HepG2 (cell line): ENCODE measurements at regions not wholly inside any gene's neighbourhood (a gene's known extent, or its start where the extent isn't known, plus 50 kb on each side); places are given as distances from the start of the nearest gene placed in this dataset.

Experiments used
- ATAC-seq: fragments of 200-7000 bp; cut with Tn5 transposase; 3 replicates; pipeline ENCODE4 v1.9.1; 2020; ENCODE audit warnings: mild to moderate bottlenecking, moderate library complexity
- BruUV-seq: library from RNA; stranded (reverse); fragments of 400-500 nt; replicated peaks from 2 replicates; lab custom pipeline; 2021; lab: Mats Ljungman, UMichigan
- CTCF ChIA-PET: fragments of 300-600 bp; formaldehyde crosslinking; extraction: SDS; loops from one replicate; lab custom pipeline; 2021; ENCODE audit warnings: low total read pairs, inconsistent platforms, low intra/inter-chr PET ratio; lab: Yijun Ruan, JAX
- POLR2A ChIA-PET: fragments of 350-600 bp; sonication (Branson Sonifier 250); formaldehyde crosslinking; loops from one replicate; lab custom pipeline; 2020; ENCODE audit warnings: antibody characterized with exemption, inconsistent platforms; lab: Yijun Ruan, JAX
- DNase-seq: peaks from one replicate; pipeline ENCODE4 v3.0.0-alpha.2; 2015; ENCODE audit warnings: low spot score
- FAIRE-seq: peaks from 3 replicates; lab custom pipeline; 2011; peaks lifted over from hg19 to GRCh38; lab: Jason Lieb, UNC
- H2AFZ ChIP-seq: one replicate; pipeline ENCODE4 v1.6.1; 2011; ENCODE audit warnings: low read length, inconsistent platforms
- H3K27ac ChIP-seq: fragments of 300-600 bp; 3 replicates; pipeline ENCODE4 v1.8.0; 2011; ENCODE audit warnings: mixed run types, mild to moderate bottlenecking, mixed read lengths, low read length, inconsistent platforms; ENCODE audit not compliant: insufficient read depth; ENCODE audit errors: extremely low read length
- H3K27me3 ChIP-seq, 2 experiments: fragments of 200-600 bp in 1 of 2; 2 replicates in 1 of 2; 3 replicates in 1 of 2; pipeline versions ENCODE4 v1.6.0 to v1.8.0; 2011; ENCODE audit warnings: low read length in 2 of 2, mild to moderate bottlenecking in 2 of 2, moderate library complexity in 2 of 2, inconsistent platforms in 1 of 2; ENCODE audit not compliant: insufficient read depth in 2 of 2, control insufficient read depth in 1 of 2
- H3K36me3 ChIP-seq, 2 experiments: fragments of 200-600 bp in 1 of 2; replicated peaks in 1 of 2; 2 replicates in 1 of 2; 3 replicates in 1 of 2; pipeline versions ENCODE4 v1.5.1 to v1.8.0; 2011; ENCODE audit warnings: low read length in 2 of 2, inconsistent platforms in 1 of 2; ENCODE audit not compliant: insufficient read depth in 2 of 2, control insufficient read depth in 1 of 2
- H3K4me1 ChIP-seq: 2 replicates; pipeline ENCODE4 v1.5.1; 2012; ENCODE audit warnings: low read length, inconsistent platforms; ENCODE audit not compliant: insufficient read depth
- H3K4me2 ChIP-seq: 2 replicates; pipeline ENCODE4 v1.6.0; 2011; ENCODE audit warnings: low read depth, low read length, inconsistent platforms
- H3K4me3 ChIP-seq, 3 experiments: fragments of 200-600 bp in 1 of 3; sonication (generic), shearing (Covaris generic) in 1 of 3; replicated peaks in 1 of 3; 2 replicates each; pipeline ENCODE4 v1.5.1; 2011 to 2016; ENCODE audit warnings: low read length in 3 of 3, inconsistent platforms in 2 of 3, low read depth in 2 of 3, mild to moderate bottlenecking in 2 of 3, control low read depth in 1 of 3, mixed read lengths in 1 of 3; ENCODE audit not compliant: insufficient read depth in 1 of 3
- H3K79me2 ChIP-seq: one replicate; pipeline ENCODE4 v1.6.1; 2011; ENCODE audit warnings: low read length, inconsistent platforms; ENCODE audit not compliant: insufficient read depth
- H3K9ac ChIP-seq: 2 replicates; pipeline ENCODE4 v1.6.0; 2011; ENCODE audit warnings: mild to moderate bottlenecking, low read depth, low read length, inconsistent platforms; ENCODE audit not compliant: insufficient read depth
- H3K9me3 ChIP-seq: 2 replicates; pipeline ENCODE4 v1.5.1; 2012; ENCODE audit warnings: mild to moderate bottlenecking, low read length
- H4K20me1 ChIP-seq: 2 replicates; pipeline ENCODE4 v1.6.0; 2011; ENCODE audit warnings: inconsistent platforms, mild to moderate bottlenecking, low read length, moderate library complexity; ENCODE audit not compliant: insufficient read depth
- CTCF ChIP-seq: sonication (generic); formaldehyde crosslinking; IDR thresholded peaks from 2 replicates; pipeline ENCODE4 v1.5.0; 2020; ENCODE audit warnings: mild to moderate bottlenecking, missing genetic modification reagents, moderate library complexity
- HNF1B ChIP-seq: sonication (generic); formaldehyde crosslinking; IDR thresholded peaks from 2 replicates; pipeline ENCODE4 v1.5.1; 2020; ENCODE audit warnings: mild to moderate bottlenecking, moderate library complexity, missing genetic modification reagents
- IRF2 ChIP-seq: IDR thresholded peaks from 2 replicates; pipeline ENCODE4 v1.6.1; 2018; ENCODE audit warnings: missing genetic modification reagents, missing compliant biosample characterization
- MEF2D ChIP-seq: sonication (generic); formaldehyde crosslinking; IDR thresholded peaks from 2 replicates; pipeline ENCODE4 v1.5.1; 2020; ENCODE audit warnings: mild to moderate bottlenecking, missing genetic modification reagents
- MIXL1 ChIP-seq: IDR thresholded peaks from 2 replicates; pipeline ENCODE4 v1.6.1; 2016
- PITX1 ChIP-seq: sonication (generic); formaldehyde crosslinking; IDR thresholded peaks from 2 replicates; pipeline ENCODE4 v1.5.1; 2020; ENCODE audit warnings: mild to moderate bottlenecking, missing genetic modification reagents
- RAD21 ChIP-seq: fragments of 450-650 bp; formaldehyde crosslinking; IDR thresholded peaks from 2 replicates; pipeline ENCODE4 v1.5.0; 2020; ENCODE audit warnings: mild to moderate bottlenecking
- RBM22 ChIP-seq: fragments of 200-400 bp; formaldehyde crosslinking; optimal IDR thresholded peaks from 2 replicates; pipeline ENCODE3; 2017; ENCODE audit warnings: mild to moderate bottlenecking, low read length, moderate library complexity
- SIX1 ChIP-seq: sonication (generic); formaldehyde crosslinking; IDR thresholded peaks from 2 replicates; pipeline ENCODE4 v1.4.0; 2020; ENCODE audit warnings: missing genetic modification reagents, borderline replicate concordance
- SMC3 ChIP-seq: IDR thresholded peaks from 2 replicates; pipeline ENCODE4 v1.6.1; 2011; ENCODE audit warnings: low read length, improper control_type of control experiment
- STAG1 ChIP-seq: sonication (generic); formaldehyde crosslinking; IDR thresholded peaks from 2 replicates; pipeline ENCODE4 v1.4.0; 2020; ENCODE audit warnings: missing genetic modification reagents
- ZNF124 ChIP-seq: sonication (generic); formaldehyde crosslinking; IDR thresholded peaks from 2 replicates; pipeline ENCODE4 v1.4.0; 2020; ENCODE audit warnings: missing genetic modification reagents
- ZNF331 ChIP-seq: sonication (generic); formaldehyde crosslinking; IDR thresholded peaks from 2 replicates; pipeline ENCODE4 v1.4.0; 2020; ENCODE audit warnings: missing genetic modification reagents
- ZNF775 ChIP-seq: sonication (generic); formaldehyde crosslinking; IDR thresholded peaks from 2 replicates; pipeline ENCODE4 v1.4.0; 2020; ENCODE audit warnings: missing genetic modification reagents, mild to moderate bottlenecking, moderate library complexity, borderline replicate concordance
- WGBS: methylation state at CpG from one replicate; pipeline ENCODE4 v1.1.6; 2017; ENCODE audit warnings: low lambda C conversion rate; 5-methylcytosine and 5-hydroxymethylcytosine counted together
- in situ Hi-C: cut with HindIII; loops from 2 replicates; pipeline ENCODE4 v1.10.0; 2017; ENCODE audit warnings: low pct_unique_long_range_greater_than_20kb; ENCODE audit not compliant: extremely low pct_ligation_motif_present
- intact Hi-C: fragments of 100-400 bp; cut with micrococcal nuclease; formaldehyde crosslinking; loops from one replicate; pipeline ENCODE4 v1.10.0; 2022; ENCODE audit not compliant: unreplicated experiment
- TF ChIP-seq, protein P1 (sequence below), 2 experiments: sonication (generic) in 1 of 2; formaldehyde crosslinking in 1 of 2; IDR thresholded peaks; 2 replicates each; pipeline versions ENCODE4 v1.4.0 to v1.6.1; 2018 to 2020; ENCODE audit warnings: missing genetic modification reagents in 2 of 2, borderline replicate concordance in 1 of 2, low read depth in 1 of 2, mild to moderate bottlenecking in 1 of 2, missing biosample characterization in 1 of 2

DNA sequence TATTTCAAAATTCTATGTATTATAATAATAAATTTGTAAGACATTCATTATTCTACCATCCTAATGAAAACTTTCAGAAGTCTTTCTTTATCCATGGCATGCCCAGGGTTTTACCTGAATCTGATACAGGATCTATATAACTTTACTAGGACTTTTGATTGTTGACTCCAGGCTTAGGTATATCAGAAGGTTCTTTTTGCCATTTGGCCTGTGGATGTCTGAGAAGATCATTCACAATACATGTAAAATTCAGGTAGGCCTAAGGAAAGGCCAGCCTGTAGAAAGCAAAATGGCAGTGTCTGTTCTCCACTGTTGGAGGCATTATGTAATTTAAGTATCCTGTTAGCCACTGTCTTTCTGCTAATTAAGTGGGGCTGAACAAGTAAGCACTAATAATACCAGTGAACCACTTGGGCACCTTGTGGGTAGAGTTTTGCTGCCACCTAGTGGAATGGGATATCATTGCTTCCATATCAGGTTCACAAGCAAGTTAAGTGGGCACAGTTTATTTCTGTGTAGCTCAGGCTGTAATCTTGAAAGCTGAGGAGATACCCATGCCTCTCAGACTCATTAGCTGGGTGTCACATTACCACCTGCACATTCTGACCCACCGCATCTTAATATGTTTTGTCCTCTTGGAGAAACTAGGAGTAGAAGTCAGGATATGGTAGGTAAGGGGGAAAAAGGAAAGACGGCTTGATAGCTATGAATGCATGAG lies 105.5 kb downstream of the SEPTIN7 start:
- no peaks in the 10 kb centered on the region for H3K4me1 ChIP-seq
- ChIA-PET POLR2A (no interaction called here), CTCF (interaction anchor here (1.1 to 2.4 kb wide), 3 partner anchors 148 to 197 kb away, joined by 3 to 34 read pairs (median 4); no protein-coding TSS in a partner anchor)
- in situ Hi-C loops: loop anchor here (5.0 kb wide), 1 partner anchor 194 kb away; no protein-coding TSS in a partner anchor
- peak; percentile 94 for ATAC-seq
- peak; percentile 97 for FAIRE-seq
- H3K79me2 ChIP-seq: no peaks in the 10 kb centered on the region
- H3K9me3 ChIP-seq: no peaks in the 10 kb centered on the region
- H3K36me3 ChIP-seq: peaks cover 0 to 11% of the 10 kb centered on the region in 2 experiments; a peak in 1 of 5 replicates
- BruUV-seq: no TSS peak
- no peak overlapping the region for H3K27ac ChIP-seq
- H3K4me3 ChIP-seq: no peak overlapping the region
- peak; percentile 69 for DNase-seq
- no peak overlapping the region for H2AFZ ChIP-seq
- H3K27me3 ChIP-seq: no peaks in the 10 kb centered on the region
- intact Hi-C loops: loop anchor here (1.0 to 10.0 kb wide), 4 partner anchors 148 to 482 kb away; no protein-coding TSS in a partner anchor
- H3K4me2 ChIP-seq: no peak overlapping the region
- no peak overlapping the region for H3K9ac ChIP-seq
- no peaks in the 10 kb centered on the region for H4K20me1 ChIP-seq
- TF ChIP-seq ZNF331 (CRISPR knock-in tag) (0 out of 2 replicates have a peak, but pooled peaks have one; percentile 27), ZNF124 (CRISPR knock-in tag) (no peak), RAD21 (peak; percentile 79), PITX1 (CRISPR knock-in tag) (0 out of 2 replicates have a peak, but pooled peaks have one; percentile 12), RBM22 (peak; percentile 88), STAG1 (CRISPR knock-in tag) (peak; percentile 95), IRF2 (CRISPR knock-in tag) (0 out of 2 replicates have a peak, but pooled peaks have one; percentile 32), MEF2D (CRISPR knock-in tag) (0 out of 2 replicates have a peak, but pooled peaks have one; percentile 24), SIX1 (CRISPR knock-in tag) (0 out of 2 replicates have a peak, but pooled peaks have one; percentile 39), SMC3 (peak; percentile 84), CTCF (CRISPR knock-in tag) (peak; percentile 91), HNF1B (no peak), ZNF775 (CRISPR knock-in tag) (no peak), MIXL1 (CRISPR knock-in tag) (peak; percentile 73; the same call in 1 of the 2 replicates)
- TF ChIP-seq, protein P1, sequence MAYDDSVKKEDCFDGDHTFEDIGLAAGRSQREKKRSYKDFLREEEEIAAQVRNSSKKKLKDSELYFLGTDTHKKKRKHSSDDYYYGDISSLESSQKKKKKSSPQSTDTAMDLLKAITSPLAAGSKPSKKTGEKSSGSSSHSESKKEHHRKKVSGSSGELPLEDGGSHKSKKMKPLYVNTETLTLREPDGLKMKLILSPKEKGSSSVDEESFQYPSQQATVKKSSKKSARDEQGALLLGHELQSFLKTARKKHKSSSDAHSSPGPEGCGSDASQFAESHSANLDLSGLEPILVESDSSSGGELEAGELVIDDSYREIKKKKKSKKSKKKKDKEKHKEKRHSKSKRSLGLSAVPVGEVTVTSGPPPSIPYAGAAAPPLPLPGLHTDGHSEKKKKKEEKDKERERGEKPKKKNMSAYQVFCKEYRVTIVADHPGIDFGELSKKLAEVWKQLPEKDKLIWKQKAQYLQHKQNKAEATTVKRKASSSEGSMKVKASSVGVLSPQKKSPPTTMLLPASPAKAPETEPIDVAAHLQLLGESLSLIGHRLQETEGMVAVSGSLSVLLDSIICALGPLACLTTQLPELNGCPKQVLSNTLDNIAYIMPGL (CRISPR knock-in tag; IDR thresholded peaks at IDR 0.05; ENCODE audit: borderline replicate concordance in 1 of 2, low read depth in 1 of 2): peak in 1 of 2 experiments; percentile 48; a peak in 1 of 4 replicates
- TF ChIP-seq, all 625 proteins: peak for 12
- WGBS: 50% methylated on average over 2 of the region's 2 CpGs
